22Rv1 (cell line): ENCODE measurements at regions not wholly inside any gene's neighbourhood (a gene's known extent, or its start where the extent isn't known, plus 50 kb on each side); places are given as distances from the start of the nearest gene placed in this dataset.

Experiments used
- CTCF ChIP-seq: fragments of 450-650 bp; IDR thresholded peaks from 2 replicates; pipeline ENCODE4 v1.5.1; 2017; ENCODE audit warnings: mild to moderate bottlenecking
- ZFX ChIP-seq: fragments of 450-650 bp; IDR thresholded peaks from 2 replicates; pipeline ENCODE4 v1.6.1; 2017; ENCODE audit warnings: antibody characterized with exemption, borderline replicate concordance

GRCh38 chr20:52799130-52799529 lies 173.0 kb upstream of the TSHZ2 start:
- TF ChIP-seq CTCF: no peak
- no peak for TF ChIP-seq ZFX
